ENCODE measurements at regions not wholly inside any gene's neighbourhood (a gene's known extent, or its start where the extent isn't known, plus 50 kb on each side); places are given as distances from the start of the nearest gene placed in this dataset.

GRCh38 chr2:71778936-71779773 lies 325.8 kb downstream of the DYSF start (continued):
- TF ChIP-seq, protein P1, sequence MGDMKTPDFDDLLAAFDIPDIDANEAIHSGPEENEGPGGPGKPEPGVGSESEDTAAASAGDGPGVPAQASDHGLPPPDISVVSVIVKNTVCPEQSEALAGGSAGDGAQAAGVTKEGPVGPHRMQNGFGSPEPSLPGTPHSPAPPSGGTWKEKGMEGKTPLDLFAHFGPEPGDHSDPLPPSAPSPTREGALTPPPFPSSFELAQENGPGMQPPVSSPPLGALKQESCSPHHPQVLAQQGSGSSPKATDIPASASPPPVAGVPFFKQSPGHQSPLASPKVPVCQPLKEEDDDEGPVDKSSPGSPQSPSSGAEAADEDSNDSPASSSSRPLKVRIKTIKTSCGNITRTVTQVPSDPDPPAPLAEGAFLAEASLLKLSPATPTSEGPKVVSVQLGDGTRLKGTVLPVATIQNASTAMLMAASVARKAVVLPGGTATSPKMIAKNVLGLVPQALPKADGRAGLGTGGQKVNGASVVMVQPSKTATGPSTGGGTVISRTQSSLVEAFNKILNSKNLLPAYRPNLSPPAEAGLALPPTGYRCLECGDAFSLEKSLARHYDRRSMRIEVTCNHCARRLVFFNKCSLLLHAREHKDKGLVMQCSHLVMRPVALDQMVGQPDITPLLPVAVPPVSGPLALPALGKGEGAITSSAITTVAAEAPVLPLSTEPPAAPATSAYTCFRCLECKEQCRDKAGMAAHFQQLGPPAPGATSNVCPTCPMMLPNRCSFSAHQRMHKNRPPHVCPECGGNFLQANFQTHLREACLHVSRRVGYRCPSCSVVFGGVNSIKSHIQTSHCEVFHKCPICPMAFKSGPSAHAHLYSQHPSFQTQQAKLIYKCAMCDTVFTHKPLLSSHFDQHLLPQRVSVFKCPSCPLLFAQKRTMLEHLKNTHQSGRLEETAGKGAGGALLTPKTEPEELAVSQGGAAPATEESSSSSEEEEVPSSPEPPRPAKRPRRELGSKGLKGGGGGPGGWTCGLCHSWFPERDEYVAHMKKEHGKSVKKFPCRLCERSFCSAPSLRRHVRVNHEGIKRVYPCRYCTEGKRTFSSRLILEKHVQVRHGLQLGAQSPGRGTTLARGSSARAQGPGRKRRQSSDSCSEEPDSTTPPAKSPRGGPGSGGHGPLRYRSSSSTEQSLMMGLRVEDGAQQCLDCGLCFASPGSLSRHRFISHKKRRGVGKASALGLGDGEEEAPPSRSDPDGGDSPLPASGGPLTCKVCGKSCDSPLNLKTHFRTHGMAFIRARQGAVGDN (IDR thresholded peaks at IDR 0.05) = no peak
- TF ChIP-seq CHD2 (IDR thresholded peaks at IDR 0.05; ENCODE audit: borderline replicate concordance, low read depth, low read length) = no peak
- TF ChIP-seq, protein P2, sequence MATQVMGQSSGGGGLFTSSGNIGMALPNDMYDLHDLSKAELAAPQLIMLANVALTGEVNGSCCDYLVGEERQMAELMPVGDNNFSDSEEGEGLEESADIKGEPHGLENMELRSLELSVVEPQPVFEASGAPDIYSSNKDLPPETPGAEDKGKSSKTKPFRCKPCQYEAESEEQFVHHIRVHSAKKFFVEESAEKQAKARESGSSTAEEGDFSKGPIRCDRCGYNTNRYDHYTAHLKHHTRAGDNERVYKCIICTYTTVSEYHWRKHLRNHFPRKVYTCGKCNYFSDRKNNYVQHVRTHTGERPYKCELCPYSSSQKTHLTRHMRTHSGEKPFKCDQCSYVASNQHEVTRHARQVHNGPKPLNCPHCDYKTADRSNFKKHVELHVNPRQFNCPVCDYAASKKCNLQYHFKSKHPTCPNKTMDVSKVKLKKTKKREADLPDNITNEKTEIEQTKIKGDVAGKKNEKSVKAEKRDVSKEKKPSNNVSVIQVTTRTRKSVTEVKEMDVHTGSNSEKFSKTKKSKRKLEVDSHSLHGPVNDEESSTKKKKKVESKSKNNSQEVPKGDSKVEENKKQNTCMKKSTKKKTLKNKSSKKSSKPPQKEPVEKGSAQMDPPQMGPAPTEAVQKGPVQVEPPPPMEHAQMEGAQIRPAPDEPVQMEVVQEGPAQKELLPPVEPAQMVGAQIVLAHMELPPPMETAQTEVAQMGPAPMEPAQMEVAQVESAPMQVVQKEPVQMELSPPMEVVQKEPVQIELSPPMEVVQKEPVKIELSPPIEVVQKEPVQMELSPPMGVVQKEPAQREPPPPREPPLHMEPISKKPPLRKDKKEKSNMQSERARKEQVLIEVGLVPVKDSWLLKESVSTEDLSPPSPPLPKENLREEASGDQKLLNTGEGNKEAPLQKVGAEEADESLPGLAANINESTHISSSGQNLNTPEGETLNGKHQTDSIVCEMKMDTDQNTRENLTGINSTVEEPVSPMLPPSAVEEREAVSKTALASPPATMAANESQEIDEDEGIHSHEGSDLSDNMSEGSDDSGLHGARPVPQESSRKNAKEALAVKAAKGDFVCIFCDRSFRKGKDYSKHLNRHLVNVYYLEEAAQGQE (IDR thresholded peaks at IDR 0.05; ENCODE audit: low read depth, low read length) = no peak
- TF ChIP-seq HDAC2 (IDR thresholded peaks at IDR 0.05) = no peak

All from GM12878 (cell line).